Neutrophil (primary cell): ENCODE measurements at regions not wholly inside any gene's neighbourhood (a gene's known extent, or its start where the extent isn't known, plus 50 kb on each side); places are given as distances from the start of the nearest gene placed in this dataset.

ENCODE experiments used
- H3K27ac ChIP-seq: fragments of 200-600 bp; sonication (generic); 2 replicates; pipeline ENCODE4 v1.5.1; 2016; ENCODE audit warnings: mild to moderate bottlenecking, moderate library complexity
- H3K27me3 ChIP-seq: fragments of 200-600 bp; sonication (generic); 2 replicates; pipeline ENCODE4 v1.6.0; 2016; ENCODE audit warnings: mild to moderate bottlenecking
- H3K36me3 ChIP-seq: fragments of 200-600 bp; sonication (generic); 2 replicates; pipeline ENCODE4 v1.5.1; 2017
- H3K4me1 ChIP-seq, 2 experiments: fragments of 200-600 bp in 1 of 2; sonication (generic) in 1 of 2; 1 replicate in 1 of 2; 2 replicates in 1 of 2; pipeline versions ENCODE4 v1.5.1 to v1.6.1; 2013 to 2016; ENCODE audit warnings: low read depth in 1 of 2, low read length in 1 of 2, mild to moderate bottlenecking in 1 of 2, moderate library complexity in 1 of 2; ENCODE audit not compliant: control insufficient read depth in 1 of 2, insufficient read depth in 1 of 2
- H3K4me3 ChIP-seq, 2 experiments: fragments of 200-600 bp in 1 of 2; sonication (generic) in 1 of 2; 1 replicate in 1 of 2; 2 replicates in 1 of 2; pipeline ENCODE4 v1.5.1; 2013 to 2016; ENCODE audit warnings: low read depth in 1 of 2, low read length in 1 of 2, mild to moderate bottlenecking in 1 of 2, moderate library complexity in 1 of 2
- H3K9me3 ChIP-seq: fragments of 200-600 bp; sonication (generic); 2 replicates; pipeline ENCODE4 v1.5.1; 2016
- CTCF ChIP-seq: fragments of 200-600 bp; sonication (generic); IDR thresholded peaks from 2 replicates; pipeline ENCODE4 v1.5.1; 2016; ENCODE audit warnings: antibody characterized with exemption

- Histone ChIP-seq H3K9me3 (no peaks in the 10 kb centered on the region), H3K27me3 (no peaks in the 10 kb centered on the region), H3K4me1 (no peaks in the 10 kb centered on the region), H3K27ac (no peak overlapping the region), H3K4me3 (no peak overlapping the region), H3K36me3 (no peaks in the 10 kb centered on the region)
- no peak for TF ChIP-seq CTCF
Observed at GRCh38 chr13:58056426-58056825, 424.9 kb downstream of the PCDH17 start.

- H3K27me3 ChIP-seq, result no peaks in the 10 kb centered on the region
- H3K4me3 ChIP-seq, result no peak overlapping the region
- H3K27ac ChIP-seq, result no peak overlapping the region
- no peaks in the 10 kb centered on the region for H3K9me3 ChIP-seq
- no peaks in the 10 kb centered on the region for H3K36me3 ChIP-seq
- H3K4me1 ChIP-seq, result no peaks in the 10 kb centered on the region
- no peak for TF ChIP-seq CTCF
Observed at GRCh38 chr13:58059624-58060023, 428.1 kb downstream of the PCDH17 start.

GRCh38 chr13:58080806-58081205 is 449.3 kb downstream of the PCDH17 start:
- Histone ChIP-seq H3K4me1 (no peaks in the 10 kb centered on the region), H3K27me3 (no peaks in the 10 kb centered on the region), H3K27ac (no peak overlapping the region), H3K36me3 (no peaks in the 10 kb centered on the region), H3K4me3 (no peak overlapping the region), H3K9me3 (no peaks in the 10 kb centered on the region)
- no peak for TF ChIP-seq CTCF

- no peak overlapping the region for H3K4me3 ChIP-seq
- no peaks in the 10 kb centered on the region for H3K4me1 ChIP-seq
- no peaks in the 10 kb centered on the region for H3K27me3 ChIP-seq
- no peak overlapping the region for H3K27ac ChIP-seq
- H3K9me3 ChIP-seq, result no peaks in the 10 kb centered on the region
- no peaks in the 10 kb centered on the region for H3K36me3 ChIP-seq
- no peak for TF ChIP-seq CTCF
Observed at GRCh38 chr13:58081301-58081820, 449.8 kb downstream of the PCDH17 start.

GRCh38 chr13:58083064-58083463 is 451.5 kb downstream of the PCDH17 start:
- H3K27me3 ChIP-seq, result no peaks in the 10 kb centered on the region
- no peak overlapping the region for H3K27ac ChIP-seq
- H3K36me3 ChIP-seq, result no peaks in the 10 kb centered on the region
- no peak overlapping the region for H3K4me3 ChIP-seq
- no peak for TF ChIP-seq CTCF
- no peaks in the 10 kb centered on the region for H3K9me3 ChIP-seq
- no peaks in the 10 kb centered on the region for H3K4me1 ChIP-seq

- Histone ChIP-seq H3K27ac (no peak overlapping the region), H3K9me3 (no peaks in the 10 kb centered on the region), H3K27me3 (no peaks in the 10 kb centered on the region), H3K4me1 (no peaks in the 10 kb centered on the region), H3K36me3 (no peaks in the 10 kb centered on the region), H3K4me3 (no peak overlapping the region)
- no peak for TF ChIP-seq CTCF
Observed at GRCh38 chr13:58085274-58085673, 453.7 kb downstream of the PCDH17 start.
